ENCODE measurements at regions not wholly inside any gene's neighbourhood (a gene's known extent, or its start where the extent isn't known, plus 50 kb on each side); places are given as distances from the start of the nearest gene placed in this dataset.

DNA sequence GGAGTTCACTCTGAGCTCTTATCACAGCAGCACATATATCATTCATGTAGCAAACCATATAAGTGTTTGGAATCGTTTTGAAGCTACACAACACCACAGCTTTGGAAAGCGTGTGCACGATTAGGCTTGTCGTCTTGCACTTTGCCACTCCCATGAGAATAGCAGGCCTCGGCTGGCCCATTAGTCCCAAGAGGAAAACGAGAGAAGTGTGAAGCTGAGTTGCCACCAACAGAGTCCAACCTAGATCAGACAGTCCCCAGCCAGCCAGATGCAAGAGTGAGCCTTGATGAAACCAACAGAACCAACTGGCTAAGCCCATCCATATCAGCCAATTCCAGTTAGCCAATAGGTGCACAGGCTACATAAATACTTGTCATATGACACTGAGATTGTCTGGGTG, 238.4 kb downstream of the C1orf94 start:
- DNase-seq, result no peak

DNA sequence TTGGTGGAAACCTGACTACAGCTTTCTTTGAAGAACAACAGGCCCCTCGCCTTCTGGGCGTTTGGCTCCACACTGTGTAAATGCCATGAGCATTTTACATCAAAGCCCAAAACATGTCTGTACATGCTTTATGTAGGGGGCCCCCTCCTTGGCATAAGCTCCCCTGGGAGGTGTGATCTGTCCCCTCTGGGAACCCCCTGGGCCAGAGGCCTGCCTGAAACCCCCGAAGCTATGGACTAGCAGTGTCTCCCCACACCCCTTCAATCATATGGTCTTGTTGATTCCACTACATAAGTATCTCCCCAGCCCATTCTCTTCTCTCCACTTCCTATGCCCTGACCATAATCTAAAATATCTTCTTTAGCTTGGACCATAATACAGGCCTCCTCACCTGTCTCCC, 241.5 kb downstream of the C1orf94 start:
- no peak for DNase-seq

DNA sequence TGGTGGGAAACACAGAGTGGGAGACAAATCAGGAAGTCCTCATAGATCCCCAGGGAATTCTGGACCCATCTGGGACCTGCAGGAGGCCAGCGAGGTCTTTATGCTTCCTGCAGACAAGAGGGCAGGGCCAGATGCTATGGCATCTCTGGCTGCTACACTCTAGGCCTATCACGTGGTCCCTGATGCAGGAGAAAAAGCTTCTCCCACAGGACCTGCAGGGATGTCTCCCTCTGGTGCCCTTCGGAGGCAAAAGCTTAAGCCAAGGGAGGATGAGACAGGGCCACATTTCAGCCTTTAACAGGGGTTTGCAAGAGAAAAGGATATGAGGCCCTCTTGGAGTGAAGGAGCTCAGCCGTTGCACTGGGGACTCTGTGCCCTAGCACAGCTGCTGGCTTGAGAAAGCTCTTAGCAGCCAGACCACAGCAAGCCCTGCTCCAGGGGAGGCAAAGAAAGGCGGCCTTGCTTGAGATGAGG, 243.0 kb downstream of the C1orf94 start:
- DNase-seq, result no peak

DNA sequence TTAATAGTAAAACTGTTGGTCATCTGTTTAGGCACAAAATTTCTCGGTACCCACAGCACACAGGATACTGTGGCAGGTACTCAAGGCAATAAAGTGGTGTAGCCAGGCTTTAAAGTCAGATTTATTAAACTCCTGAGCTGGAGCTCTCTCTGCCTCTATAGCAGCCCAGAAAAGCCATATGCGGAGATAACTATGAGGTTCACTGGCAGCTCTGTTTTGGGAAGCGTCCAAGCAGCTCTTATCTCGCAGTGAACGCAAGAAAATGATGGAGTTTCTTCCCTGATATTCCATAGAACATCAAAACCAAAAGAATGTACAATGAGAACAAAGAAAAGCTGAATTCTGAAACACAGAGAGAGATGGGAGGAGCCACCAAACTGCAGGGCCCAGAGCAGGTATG, 248.3 kb downstream of the C1orf94 start:
- no peak for DNase-seq

DNA sequence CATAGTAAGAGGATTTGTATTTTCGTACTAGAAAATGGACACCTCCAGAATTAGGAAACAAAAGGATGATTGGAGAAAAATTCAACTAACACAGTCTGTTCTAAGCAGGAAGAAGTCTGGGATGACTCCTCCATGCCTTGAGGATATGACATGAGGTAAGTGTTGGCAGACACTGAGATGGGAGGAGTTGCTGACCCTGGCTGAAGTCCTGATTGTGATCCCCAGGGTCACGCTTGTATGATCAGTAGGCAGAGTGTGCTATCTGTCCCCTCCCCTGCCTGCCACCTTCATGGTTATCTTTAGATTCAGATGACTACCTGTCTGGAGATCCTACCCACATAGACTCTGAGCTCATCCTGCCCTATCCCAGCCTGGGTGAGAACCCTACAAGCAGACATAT, 249.1 kb downstream of the C1orf94 start:
- DNase-seq, result no peak

DNA sequence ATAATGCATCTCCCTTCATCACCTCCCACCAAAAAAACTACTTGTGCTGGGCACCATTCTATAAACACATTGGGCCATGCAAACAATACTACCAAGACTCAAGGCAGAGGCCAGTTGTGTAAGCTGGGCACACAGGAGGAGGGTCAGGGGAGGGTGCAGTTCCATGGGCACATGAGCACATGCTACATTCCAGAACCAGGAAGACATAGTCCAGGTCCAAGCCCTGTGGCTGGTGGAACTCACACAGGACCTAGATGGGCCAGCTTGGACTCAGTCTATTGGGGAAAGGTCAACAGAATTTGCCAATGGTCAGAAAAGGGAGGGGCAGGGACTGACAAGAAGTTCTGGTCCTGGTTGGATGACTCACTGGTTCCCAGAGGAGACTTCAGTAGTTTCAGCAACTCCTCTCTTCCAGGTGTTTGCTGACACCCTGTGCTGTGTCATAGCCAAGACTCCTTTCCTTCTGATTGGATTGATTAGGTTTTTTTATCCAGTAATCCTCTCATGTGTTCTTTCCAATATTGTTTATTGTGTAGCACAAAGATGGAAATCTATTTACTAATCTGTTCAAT, 249.7 kb downstream of the C1orf94 start:
- no peak for DNase-seq

DNA sequence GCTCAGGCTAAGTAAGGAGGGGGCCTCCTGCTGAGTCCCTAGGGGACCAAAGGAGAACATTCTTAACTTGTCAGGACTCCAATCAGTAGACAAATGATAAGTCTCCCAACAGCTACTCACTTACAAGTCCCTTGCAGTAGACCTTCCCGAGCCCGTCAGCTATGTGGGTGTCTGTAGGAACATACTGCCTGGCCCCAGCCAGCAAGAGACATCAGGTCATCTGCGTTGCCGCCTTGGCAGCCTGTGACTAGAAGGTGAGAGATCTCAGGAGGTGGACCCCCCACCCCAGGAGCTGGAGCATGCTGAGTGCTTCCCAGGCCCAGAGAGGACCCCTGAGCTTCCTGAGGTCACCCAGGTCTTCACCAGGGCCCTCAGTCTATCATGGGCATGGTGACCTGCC, 250.5 kb downstream of the C1orf94 start:
- no peak for DNase-seq

DNA sequence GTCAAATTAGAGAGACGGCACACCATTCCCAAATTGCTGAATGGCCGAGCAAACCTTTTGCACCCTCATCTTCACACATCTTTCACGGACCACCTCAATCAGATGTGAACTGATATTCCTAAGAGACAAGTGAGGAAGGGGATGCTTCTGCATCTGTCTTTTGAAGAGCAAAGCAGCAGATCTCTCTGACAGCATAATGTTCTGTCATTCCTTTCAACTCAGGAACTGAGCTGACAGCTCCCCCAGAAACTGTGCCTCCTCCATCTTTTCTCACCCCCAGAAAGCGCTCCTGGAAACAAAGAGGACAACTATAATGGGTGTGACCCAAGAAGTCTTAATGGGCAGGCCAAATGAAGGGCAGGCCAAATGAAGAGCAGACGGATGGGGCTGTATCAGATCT, 256.4 kb downstream of the C1orf94 start:
- no peak for DNase-seq

DNA sequence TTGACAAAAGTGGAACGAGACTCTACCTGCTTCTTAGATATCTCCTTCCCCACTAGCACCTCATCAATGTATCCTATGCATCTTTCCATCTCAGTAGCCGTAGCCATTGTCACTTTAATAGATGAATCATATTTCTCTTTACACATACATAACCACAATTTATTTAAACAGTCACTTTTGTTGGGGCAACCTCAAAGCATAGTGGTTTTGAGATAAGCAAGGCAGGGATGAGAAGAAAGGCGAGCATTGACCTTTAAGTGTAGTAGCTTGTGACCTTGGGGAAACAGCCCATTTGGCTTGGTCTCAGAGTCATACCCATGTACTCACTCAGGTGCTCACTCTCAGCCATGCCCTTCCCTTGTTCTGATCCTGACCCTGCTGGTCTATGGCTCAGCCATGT, 260.1 kb downstream of the C1orf94 start:
- DNase-seq, result no peak

DNA sequence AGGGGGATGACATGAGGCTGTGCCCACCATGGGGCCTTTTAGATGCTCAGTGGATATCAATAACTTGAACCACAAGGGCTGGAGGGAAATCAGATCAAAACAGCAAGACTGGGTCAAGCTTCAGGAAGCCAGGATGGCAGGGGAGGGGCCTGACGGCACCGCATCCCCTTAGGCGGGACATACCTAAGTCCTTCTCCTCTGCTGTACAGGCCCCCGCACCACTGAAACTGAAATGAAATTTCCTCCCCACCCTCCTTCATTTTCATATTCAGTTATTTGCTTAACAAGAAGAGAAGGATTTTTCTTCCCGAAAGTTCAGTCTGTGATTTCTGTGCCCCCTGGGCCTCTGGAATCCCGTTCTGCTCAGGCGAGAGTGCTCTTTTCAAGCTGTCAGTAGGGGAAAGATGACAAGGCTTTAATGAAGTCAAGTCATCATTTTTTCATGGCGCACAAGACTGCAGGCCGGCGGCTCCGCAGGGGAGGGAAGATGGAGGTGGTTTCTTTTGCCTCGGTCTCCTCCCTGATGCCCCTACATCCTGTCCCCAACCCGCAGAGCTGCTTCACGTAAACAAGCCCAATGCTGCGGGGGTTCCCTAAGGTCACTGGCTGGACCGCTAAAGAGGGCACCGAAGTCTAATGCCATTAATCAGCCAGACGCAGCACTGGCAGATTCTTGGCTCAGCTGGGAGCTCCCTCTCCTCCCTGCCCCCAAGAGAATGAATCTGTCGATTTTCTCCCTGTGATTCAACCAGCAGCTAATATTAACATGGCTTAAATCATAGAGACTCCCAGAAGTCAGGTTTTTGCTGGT, 264.8 kb downstream of the C1orf94 start:
- no peak for DNase-seq

DNA sequence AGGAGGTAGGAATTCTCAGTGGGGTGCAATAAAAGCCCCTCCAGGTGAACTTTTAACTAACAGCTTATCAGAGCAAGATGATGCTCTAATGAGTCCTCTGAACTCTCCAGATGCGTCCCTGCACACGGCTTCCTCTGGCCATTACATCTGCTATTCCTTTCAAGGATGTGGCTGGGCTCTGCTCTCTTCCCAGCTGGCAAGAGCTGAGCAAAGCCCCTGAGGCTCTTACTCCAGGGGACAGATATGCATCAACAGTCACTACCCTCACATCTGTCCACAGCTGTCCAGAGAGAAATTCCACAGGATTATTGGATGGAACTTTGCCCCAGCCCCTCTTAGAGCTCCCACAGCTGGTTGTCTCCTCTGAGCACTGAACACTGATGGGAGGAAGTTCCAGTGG, 267.8 kb downstream of the C1orf94 start:
- no peak for DNase-seq

DNA sequence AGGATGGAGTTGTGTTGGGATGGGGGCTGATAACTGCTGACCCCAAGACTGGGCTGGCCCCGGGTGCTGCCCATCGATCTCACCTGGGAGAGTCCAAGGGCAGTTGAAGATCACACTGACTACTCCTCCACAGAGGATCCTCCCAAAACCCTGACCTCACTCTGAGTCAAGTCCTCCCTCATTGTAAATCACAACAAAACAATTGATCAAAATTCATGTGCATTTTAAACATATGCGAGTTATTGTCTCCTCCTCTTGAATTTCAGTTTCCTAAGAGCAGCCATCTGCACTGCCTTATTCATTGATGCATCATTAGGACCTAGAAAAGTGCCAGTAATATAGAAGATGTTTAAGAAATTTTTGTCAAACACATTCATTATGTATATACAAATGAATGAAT, 273.6 kb downstream of the C1orf94 start:
- DNase-seq, result no peak

DNA sequence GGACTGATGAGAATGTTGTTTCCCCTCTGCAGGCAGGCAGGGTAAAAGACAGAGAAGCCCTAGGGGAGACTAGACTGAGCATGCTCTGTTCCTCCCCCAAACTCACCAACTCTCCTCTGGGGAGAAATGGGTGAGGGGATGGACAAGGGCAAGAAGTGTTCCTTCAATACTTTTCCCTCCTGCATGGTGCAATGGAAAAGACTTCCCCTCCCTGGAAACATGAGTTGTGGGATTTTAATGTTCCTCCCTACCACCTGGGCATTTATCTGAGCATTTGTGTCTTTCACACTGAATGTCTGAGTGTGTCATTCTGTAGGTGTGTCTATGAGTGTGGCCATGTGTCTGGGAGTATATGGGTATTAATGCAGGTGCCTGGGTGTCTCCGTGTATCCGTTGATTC, 275.7 kb downstream of the C1orf94 start:
- no peak for DNase-seq

DNA sequence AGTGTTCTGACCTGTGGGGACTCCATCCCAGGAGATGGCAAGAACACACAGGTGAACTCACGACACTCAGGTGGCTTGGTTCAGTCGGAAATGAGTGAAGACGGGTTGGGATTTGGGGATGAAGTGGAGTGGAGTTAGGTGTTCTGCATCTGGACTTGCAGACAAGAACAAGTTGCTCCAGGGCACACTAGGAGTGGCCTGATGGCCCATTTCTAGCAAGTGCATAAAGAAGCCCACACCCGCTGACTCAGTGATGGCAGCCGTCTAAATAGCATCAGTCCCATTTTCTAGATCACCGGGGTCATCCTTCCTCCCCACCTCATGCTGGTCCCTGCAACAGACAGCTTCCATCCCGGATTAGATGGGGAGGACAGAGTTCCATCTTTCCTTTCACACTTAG, 278.4 kb downstream of the C1orf94 start:
- DNase-seq, result no peak

DNA sequence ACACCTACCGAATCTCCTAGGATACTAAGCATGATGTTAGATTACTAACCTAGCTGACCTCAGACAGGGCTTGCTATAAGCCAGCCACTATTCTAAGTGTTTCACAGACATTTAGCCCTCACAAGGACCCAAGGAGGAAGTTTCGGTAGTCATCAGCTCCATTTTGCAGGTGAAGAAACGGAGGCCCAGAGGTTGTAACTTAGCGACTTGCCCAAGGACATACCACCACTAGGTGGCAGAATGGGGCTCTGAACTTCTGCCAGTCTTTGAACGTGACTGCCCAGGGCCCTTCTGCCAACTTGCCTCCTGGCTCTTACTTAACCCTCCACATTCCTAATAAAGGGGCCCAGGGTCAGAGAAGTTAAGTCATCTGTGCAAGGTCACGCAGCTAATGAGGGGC, 283.5 kb downstream of the C1orf94 start:
- peak; percentile 7 for DNase-seq

DNA sequence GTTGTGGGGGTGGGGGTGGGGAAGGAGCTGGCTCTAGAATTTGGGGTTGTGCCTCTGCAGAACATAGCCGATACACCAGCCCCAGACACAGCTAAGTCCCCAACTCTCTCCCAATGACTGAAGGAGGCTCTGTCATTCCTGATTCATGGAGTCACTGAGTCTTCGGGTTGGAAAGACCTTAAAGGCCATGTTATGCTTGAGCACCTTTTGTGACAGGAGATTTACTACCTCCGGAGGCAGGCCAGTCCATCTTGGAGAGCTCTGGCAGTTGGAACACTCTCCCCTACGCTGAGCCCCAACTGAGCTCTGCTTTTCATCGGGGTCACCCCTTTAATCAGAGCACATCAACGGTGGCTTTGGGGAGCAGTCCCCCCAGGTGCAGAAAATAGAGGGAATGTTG, 284.4 kb upstream of the GJB5 start:
- DNase-seq, result no peak

DNA sequence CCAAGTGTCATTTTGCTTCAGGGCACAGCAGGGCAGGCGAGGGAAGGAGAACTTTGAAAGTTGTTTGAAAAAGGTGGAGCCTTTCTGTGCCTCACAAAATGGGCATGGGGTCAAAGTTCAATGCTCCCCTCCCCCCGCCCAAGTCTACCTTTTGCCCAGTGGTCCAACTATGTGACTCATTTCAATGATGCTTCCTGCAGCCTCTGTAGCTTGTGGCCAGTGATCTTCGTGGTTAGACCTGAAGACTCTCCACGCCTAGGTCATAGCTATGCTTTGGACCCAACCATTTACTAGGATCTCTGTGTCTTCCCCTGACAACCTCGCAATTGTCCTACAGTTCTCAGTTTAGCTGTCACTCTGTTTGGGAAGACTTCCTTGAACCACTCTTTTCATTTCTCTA, 280.3 kb upstream of the GJB5 start:
- DNase-seq, result no peak

DNA sequence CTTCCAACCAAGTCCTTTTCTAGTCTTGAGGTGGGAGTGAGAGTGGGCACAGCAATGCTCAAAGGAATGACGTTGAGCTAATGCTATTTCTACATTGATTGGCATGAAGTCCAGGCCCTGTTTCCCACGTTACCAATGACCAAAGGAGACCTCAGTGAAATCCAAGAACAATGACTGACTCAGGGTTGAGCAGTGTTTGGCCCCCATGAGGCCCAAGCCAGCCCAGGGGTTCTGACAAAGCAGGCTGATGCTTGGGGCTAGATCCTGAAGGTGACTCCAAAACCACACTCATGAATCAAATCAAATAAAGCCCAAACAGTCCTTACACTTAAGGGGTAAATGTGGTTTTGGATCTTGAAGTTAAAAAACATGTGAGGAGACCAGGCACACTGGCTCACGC, 278.5 kb upstream of the GJB5 start:
- no peak for DNase-seq

DNA sequence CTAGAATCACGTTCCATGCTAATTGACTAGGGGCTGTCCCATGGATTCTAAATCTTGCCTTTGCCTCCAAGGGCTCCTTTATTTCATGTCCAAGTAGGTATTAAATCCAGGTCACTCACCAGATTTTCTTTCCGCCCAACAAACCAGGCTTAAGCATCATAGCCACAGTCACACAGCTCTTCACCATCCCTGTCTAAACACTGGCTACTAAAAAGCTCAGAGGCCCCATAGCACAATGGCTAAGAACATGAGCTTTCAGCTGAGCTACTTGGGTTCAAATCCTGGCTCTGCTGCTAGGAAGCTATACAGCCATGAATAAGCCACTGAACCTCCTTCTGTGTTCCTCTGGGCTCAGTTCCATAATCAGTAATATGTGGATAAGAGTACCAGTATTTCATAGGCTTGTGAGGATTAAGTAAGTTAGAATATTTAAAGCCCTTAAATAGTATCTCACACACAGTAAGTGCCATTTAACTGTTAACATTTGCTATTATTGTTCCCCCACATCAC, 277.2 kb upstream of the GJB5 start:
- no peak for DNase-seq

DNA sequence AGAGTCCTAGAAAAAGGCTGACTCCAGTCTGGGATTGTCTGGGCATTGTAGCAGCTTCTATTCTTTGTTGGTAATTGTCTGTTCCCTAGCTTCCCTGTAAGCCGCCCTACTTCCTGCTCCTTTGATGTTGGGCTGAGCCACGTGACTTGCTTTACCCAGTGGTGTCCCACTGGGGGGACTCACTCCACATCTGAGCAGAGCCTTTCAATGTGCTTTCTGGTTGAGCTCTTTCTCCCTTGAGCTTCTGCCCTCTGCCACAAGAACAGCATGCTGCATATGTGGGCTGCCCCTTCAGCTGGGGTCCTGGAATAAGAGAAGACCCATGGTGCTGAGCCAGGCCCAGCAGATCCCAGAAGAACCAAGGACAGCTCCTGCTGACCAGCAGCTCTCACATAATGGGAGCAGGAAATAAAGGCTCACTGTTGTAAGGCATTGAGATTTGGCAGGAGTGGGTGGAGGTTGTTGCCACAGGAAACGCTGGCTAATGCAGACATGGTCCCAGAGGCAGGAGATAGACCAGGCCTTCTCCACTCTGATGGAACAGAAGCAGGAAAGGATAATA, 276.3 kb upstream of the GJB5 start:
- no peak for DNase-seq

DNA sequence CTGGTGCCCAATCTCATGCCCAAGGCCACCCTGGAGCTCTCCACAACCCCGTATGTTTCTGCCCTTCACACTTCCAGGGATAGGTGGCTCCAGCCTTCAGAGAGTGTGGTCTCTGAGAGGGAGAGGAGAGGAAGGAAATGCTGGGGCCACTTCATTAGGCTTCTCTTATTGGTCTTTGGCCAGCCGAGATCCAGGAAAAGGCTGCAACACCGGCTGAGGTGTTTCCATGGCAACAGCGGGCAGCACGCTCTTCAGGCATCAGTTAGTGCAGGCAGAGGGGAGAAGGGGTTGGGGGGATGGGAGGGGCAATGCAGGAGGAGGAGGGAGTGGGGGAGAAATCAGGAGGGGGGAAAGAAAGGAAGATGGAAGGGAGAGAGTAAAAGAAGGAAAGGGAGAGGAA, 275.1 kb upstream of the GJB5 start:
- no peak for DNase-seq

DNA sequence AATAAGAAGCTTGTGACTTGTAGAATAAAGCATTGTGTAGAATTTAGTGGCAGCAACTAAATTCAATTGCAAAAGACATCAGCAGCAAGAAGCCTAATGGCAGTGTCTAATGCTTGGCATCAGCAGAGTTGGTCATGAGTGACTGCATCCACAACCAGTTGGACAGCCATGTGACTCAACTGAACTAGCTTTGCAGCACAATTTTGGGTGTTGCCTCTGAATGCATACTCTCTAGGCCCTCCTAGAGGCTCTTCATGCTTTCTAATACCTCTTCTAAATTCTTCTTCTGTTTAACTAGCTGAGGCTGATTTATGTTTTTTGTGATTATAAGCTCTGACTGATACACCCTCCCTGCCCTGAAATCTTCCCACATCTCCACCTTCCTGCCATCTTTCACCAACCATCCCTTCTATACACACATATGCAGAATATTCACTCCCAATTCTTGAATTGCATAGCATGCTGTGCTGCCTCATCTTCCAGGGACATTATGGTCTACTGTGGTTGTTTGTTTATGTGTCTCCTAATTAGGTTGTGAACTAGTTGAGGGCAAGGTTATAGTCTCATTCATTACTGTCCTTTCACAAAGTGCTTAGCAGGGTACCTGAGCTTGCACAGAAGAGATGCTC, 266.7 kb upstream of the GJB5 start:
- DNase-seq, result no peak

DNA sequence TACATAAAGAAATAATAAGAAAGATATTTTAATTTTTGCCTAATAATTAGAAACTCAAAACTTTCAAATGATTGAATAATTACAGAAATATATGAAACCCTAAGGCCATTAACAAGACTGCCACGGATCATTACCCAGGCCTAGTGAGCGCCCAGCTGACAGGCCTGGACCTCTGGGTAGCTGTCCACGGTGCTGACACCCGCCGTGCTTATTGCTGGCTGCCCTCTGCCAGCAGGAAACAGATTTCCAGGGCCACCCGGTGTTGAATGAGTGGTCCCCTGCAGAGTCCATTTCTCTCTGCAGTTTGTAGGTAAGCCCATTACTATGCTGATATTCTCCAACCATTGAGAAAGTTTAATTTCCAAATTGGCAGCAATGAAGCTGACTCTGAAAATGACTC, 254.4 kb upstream of the GJB5 start:
- no peak for DNase-seq

DNA sequence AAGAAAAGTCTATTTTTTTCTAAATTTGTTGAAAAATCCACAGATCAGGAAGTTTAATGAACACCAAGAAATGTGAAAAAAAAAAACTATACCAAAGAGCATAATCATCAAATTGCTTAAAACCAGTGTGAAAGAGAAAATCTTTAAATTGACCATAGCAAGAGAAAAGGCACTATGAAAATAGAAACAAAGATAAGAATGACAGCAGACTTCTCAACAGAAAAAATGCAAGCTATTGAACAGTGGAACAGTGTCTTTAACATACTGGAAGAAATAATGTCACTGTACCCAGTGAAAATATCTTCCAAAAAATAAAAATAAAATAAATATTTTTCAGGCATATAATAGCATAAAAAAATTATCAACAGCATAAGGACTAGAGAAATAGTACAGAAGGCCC, 243.0 kb upstream of the GJB5 start:
- DNase-seq, result no peak

Measured in central memory CD4-positive, alpha-beta T cell (primary cell).